ENCODE measurements at regions not wholly inside any gene's neighbourhood (a gene's known extent, or its start where the extent isn't known, plus 50 kb on each side); places are given as distances from the start of the nearest gene placed in this dataset.
A peak's percentile ranks its signal among the peaks of the same experiment; 100 is the strongest.

GRCh38 chr21:24112020-24112419 lies 1495.3 kb downstream of the MRPL39 start:
- DNase-seq, result no peak
- Mint-ChIP-seq H3K4me1 (no peaks in the 10 kb centered on the region), H3K27me3 (no peaks in the 10 kb centered on the region), H3K36me3 (no peaks in the 10 kb centered on the region), H3K27ac (no peak overlapping the region), H3K4me3 (no peak overlapping the region), H3K9me3 (no peaks in the 10 kb centered on the region)
- no peak for ATAC-seq (ENCODE audit: low read depth)
- POLR2A ChIA-PET, result no interaction called here

DNA sequence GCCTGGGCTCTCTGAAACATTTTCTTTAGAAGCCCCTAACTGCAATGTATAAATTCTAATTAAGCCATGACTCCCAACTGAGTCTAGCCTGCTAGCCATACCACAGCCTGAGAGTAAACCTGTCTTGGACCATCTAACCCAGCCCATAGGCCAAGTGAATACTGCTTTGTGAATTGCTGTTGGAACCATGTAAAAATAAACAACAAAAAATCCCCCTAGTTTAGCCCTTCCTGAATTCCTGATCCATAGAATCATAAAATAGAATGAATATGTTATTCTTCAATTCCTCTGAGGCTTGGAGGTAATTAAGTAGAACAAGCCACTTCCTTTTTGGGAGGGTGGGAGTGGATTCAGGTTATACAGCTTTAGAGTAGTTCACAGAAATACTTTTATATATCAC lies 1496.4 kb downstream of the MRPL39 start:
- no peaks in the 10 kb centered on the region for H3K27me3 Mint-ChIP-seq
- DNase-seq, result no peak
- H3K4me3 Mint-ChIP-seq, result no peak overlapping the region
- no peaks in the 10 kb centered on the region for H3K4me1 Mint-ChIP-seq
- no peaks in the 10 kb centered on the region for H3K36me3 Mint-ChIP-seq
- POLR2A ChIA-PET, result no interaction called here
- no peak overlapping the region for H3K27ac Mint-ChIP-seq
- H3K9me3 Mint-ChIP-seq, result no peaks in the 10 kb centered on the region
- no peak for ATAC-seq (ENCODE audit: low read depth)

DNA sequence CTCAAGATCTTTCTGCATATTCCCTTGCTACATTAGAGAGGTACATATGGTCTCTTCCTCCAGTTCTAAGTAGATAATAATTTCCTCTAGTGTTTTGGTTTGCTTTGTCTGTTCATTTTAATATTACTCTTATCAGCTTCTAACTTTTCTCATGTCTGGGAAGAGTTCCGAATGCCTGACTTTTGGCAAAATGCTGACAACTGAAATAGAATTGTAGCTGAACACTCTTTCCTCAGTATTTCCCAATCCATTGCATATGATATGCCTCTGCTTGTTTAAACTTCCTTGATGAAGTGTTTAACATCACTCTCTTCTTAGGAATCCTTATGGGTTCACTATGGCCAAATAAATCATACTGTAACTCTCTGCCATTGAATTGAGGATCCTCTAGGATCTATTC lies 1510.1 kb downstream of the MRPL39 start:
- no peak overlapping the region for H3K4me3 Mint-ChIP-seq
- no peaks in the 10 kb centered on the region for H3K36me3 Mint-ChIP-seq
- no peak overlapping the region for H3K27ac Mint-ChIP-seq
- DNase-seq (no peak), ATAC-seq (ENCODE audit: low read depth) (no peak)
- POLR2A ChIA-PET, result no interaction called here
- peaks cover 3% of the 10 kb centered on the region for H3K4me1 Mint-ChIP-seq
- H3K9me3 Mint-ChIP-seq, result no peaks in the 10 kb centered on the region
- peaks cover 17% of the 10 kb centered on the region for H3K27me3 Mint-ChIP-seq

GRCh38 chr21:24096651-24097050 lies 1510.6 kb downstream of the MRPL39 start:
- Mint-ChIP-seq H3K27me3 (peaks cover 17% of the 10 kb centered on the region), H3K9me3 (no peaks in the 10 kb centered on the region), H3K4me3 (no peak overlapping the region), H3K36me3 (no peaks in the 10 kb centered on the region), H3K27ac (no peak overlapping the region), H3K4me1 (peaks cover 3% of the 10 kb centered on the region)
- POLR2A ChIA-PET, result no interaction called here
- no peak for ATAC-seq (ENCODE audit: low read depth)
- DNase-seq, result no peak

GRCh38 chr21:24093032-24093431 lies 1514.2 kb downstream of the MRPL39 start:
- peaks cover 6% of the 10 kb centered on the region for H3K27me3 Mint-ChIP-seq
- H3K27ac Mint-ChIP-seq, result no peak overlapping the region
- H3K9me3 Mint-ChIP-seq, result no peaks in the 10 kb centered on the region
- POLR2A ChIA-PET, result no interaction called here
- no peak overlapping the region for H3K4me3 Mint-ChIP-seq
- DNase-seq (no peak), ATAC-seq (ENCODE audit: low read depth) (no peak)
- H3K36me3 Mint-ChIP-seq, result no peaks in the 10 kb centered on the region
- H3K4me1 Mint-ChIP-seq, result peaks cover 3% of the 10 kb centered on the region

- H3K4me3 Mint-ChIP-seq, result no peak overlapping the region
- POLR2A ChIA-PET, result no interaction called here
- H3K36me3 Mint-ChIP-seq, result no peaks in the 10 kb centered on the region
- no peak for DNase-seq
- no peaks in the 10 kb centered on the region for H3K4me1 Mint-ChIP-seq
- H3K9me3 Mint-ChIP-seq, result peaks cover 2% of the 10 kb centered on the region
- H3K27me3 Mint-ChIP-seq, result no peaks in the 10 kb centered on the region
- H3K27ac Mint-ChIP-seq, result no peak overlapping the region
- no peak for ATAC-seq (ENCODE audit: low read depth)
Observed at GRCh38 chr21:24076179-24076578, 1531.1 kb downstream of the MRPL39 start.

DNA sequence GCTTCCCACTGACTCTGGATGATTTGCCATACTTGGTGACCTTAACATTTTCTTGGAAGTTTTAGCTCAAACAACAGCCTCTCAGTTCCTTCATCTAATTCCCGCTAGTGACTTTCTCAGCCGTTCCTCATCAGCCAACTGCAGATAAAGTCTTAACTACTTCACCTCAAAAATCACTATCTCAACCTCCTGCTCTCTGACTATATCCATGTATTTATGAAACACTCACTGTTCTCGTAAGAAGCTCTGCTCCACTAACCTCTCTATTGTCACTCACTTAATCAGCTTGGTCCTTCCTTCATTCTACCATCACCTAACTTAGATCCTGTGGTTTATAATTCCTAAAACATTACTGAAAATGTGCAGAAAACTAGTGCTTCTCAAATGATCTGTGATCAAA lies 1551.6 kb downstream of the MRPL39 start:
- no peaks in the 10 kb centered on the region for H3K9me3 Mint-ChIP-seq
- H3K4me1 Mint-ChIP-seq, result peaks cover 2% of the 10 kb centered on the region
- DNase-seq (no peak), ATAC-seq (ENCODE audit: low read depth) (no peak)
- POLR2A ChIA-PET, result no interaction called here
- no peak overlapping the region for H3K27ac Mint-ChIP-seq
- H3K27me3 Mint-ChIP-seq, result peaks cover 2% of the 10 kb centered on the region
- no peak overlapping the region for H3K4me3 Mint-ChIP-seq
- H3K36me3 Mint-ChIP-seq, result no peaks in the 10 kb centered on the region

DNA sequence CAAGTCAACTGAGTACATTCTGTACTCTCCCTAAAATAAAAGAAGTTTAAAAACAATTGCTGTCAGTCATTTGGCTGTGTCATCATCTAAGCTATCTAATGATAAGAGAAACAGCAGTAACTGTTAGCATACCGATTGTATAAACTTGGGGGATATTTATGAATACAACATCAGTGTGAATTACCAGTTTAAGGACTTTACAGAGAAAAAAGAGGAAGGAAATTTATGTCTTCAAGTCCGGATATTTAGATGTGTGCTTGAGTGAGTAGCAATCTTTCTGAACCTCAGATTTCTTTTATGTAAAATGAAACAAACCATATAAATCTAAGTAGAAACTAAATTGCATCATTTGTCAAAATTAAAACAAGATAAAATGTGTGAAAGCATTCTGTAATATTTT lies 1557.0 kb downstream of the MRPL39 start:
- Mint-ChIP-seq H3K27ac (no peak overlapping the region), H3K9me3 (no peaks in the 10 kb centered on the region), H3K27me3 (peaks cover 2% of the 10 kb centered on the region), H3K4me1 (peaks cover 15% of the 10 kb centered on the region), H3K36me3 (no peaks in the 10 kb centered on the region), H3K4me3 (no peak overlapping the region)
- POLR2A ChIA-PET, result no interaction called here
- ATAC-seq (ENCODE audit: low read depth) (no peak), DNase-seq (no peak)

DNA sequence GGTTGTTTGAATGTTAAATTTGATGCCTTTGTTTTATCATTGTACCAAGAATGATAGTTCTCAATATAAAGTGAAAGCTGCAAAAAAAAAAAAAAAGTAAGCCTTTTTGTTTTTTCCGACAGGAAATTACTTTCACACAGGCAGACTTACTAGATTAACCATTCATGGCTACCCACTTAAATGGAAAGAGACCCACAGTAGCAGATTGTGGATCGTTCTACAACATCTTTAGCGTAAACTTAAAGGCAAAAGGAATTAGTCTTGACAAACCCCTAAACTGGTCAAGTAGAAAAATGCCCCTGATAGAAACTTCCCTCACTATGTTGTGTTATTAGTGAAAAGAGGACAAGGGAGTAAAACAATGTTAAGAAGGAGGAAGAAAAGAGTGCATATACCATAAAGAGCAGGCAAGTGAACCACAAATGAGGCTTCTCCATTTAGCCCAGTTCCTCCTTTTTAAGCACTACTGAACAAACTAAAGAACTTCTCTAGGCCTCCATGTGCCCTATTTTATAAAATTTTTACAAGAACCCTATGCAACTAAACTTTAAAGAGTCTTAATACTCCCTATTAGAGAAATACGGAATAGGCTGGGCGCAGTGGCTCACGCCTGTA lies 1560.3 kb downstream of the MRPL39 start:
- H3K36me3 Mint-ChIP-seq, result no peaks in the 10 kb centered on the region
- POLR2A ChIA-PET, result no interaction called here
- H3K27me3 Mint-ChIP-seq, result peaks cover 2% of the 10 kb centered on the region
- peak overlapping the region; percentile 83 for H3K27ac Mint-ChIP-seq
- peaks cover 15% of the 10 kb centered on the region for H3K4me1 Mint-ChIP-seq
- DNase-seq (no peak), ATAC-seq (ENCODE audit: low read depth) (peak; percentile 71)
- peak overlapping the region; percentile 49 for H3K4me3 Mint-ChIP-seq
- no peaks in the 10 kb centered on the region for H3K9me3 Mint-ChIP-seq

GRCh38 chr21:24045775-24046215 lies 1561.5 kb downstream of the MRPL39 start:
- ATAC-seq (ENCODE audit: low read depth), result peak; percentile 50
- Mint-ChIP-seq H3K9me3 (no peaks in the 10 kb centered on the region), H3K27ac (no peak overlapping the region), H3K36me3 (no peaks in the 10 kb centered on the region), H3K27me3 (peaks cover 1% of the 10 kb centered on the region), H3K4me3 (no peak overlapping the region), H3K4me1 (peaks cover 13% of the 10 kb centered on the region)
- peak; percentile 41 for DNase-seq
- POLR2A ChIA-PET, result interaction anchor here (0.7 kb wide), 1 partner anchor 512 kb away, joined by 5 read pairs; no protein-coding TSS in a partner anchor

DNA sequence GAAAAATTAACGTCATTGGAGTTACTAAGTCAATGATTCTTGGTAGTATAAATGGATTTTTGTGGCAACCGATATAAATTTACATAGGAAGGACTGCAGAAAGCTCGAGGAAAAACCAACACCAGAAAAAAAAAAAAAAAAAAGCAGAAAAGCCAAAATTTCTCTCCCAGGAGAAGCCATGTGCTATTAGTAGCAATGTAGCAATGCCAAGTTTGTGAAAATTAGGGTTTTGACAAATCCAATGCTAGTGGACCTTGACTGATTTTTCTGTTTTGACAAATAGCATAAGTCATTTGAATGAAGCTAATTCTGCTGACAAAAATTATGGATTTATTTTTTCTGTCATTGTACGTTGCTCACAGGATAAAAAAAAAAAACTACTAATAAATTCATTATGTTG lies 1561.9 kb downstream of the MRPL39 start:
- no peak for ATAC-seq (ENCODE audit: low read depth)
- H3K4me3 Mint-ChIP-seq, result no peak overlapping the region
- H3K4me1 Mint-ChIP-seq, result peaks cover 12% of the 10 kb centered on the region
- POLR2A ChIA-PET, result interaction anchor here (0.7 kb wide), 2 partner anchors 71 to 512 kb away, joined by 5 read pairs; no protein-coding TSS in a partner anchor
- H3K27ac Mint-ChIP-seq, result no peak overlapping the region
- no peak for DNase-seq
- no peaks in the 10 kb centered on the region for H3K9me3 Mint-ChIP-seq
- H3K27me3 Mint-ChIP-seq, result no peaks in the 10 kb centered on the region
- no peaks in the 10 kb centered on the region for H3K36me3 Mint-ChIP-seq

- no peak overlapping the region for H3K4me3 Mint-ChIP-seq
- POLR2A ChIA-PET, result no interaction called here
- no peaks in the 10 kb centered on the region for H3K36me3 Mint-ChIP-seq
- ATAC-seq (ENCODE audit: low read depth) (no peak), DNase-seq (no peak)
- no peak overlapping the region for H3K27ac Mint-ChIP-seq
- H3K4me1 Mint-ChIP-seq, result peaks cover 10% of the 10 kb centered on the region
- H3K9me3 Mint-ChIP-seq, result no peaks in the 10 kb centered on the region
- no peaks in the 10 kb centered on the region for H3K27me3 Mint-ChIP-seq
Observed at GRCh38 chr21:24042687-24043086, 1564.6 kb downstream of the MRPL39 start.

- no peak overlapping the region for H3K4me3 Mint-ChIP-seq
- H3K27me3 Mint-ChIP-seq, result peaks cover 2% of the 10 kb centered on the region
- DNase-seq (no peak), ATAC-seq (ENCODE audit: low read depth) (no peak)
- no peaks in the 10 kb centered on the region for H3K36me3 Mint-ChIP-seq
- H3K4me1 Mint-ChIP-seq, result no peaks in the 10 kb centered on the region
- H3K9me3 Mint-ChIP-seq, result peaks cover 7% of the 10 kb centered on the region
- POLR2A ChIA-PET, result interaction anchor here (0.5 kb wide), 1 partner anchor 1469 kb away, joined by 4 read pairs; no protein-coding TSS in a partner anchor
- H3K27ac Mint-ChIP-seq, result no peak overlapping the region
Observed at GRCh38 chr21:24032709-24033232, 1574.5 kb downstream of the MRPL39 start.

DNA sequence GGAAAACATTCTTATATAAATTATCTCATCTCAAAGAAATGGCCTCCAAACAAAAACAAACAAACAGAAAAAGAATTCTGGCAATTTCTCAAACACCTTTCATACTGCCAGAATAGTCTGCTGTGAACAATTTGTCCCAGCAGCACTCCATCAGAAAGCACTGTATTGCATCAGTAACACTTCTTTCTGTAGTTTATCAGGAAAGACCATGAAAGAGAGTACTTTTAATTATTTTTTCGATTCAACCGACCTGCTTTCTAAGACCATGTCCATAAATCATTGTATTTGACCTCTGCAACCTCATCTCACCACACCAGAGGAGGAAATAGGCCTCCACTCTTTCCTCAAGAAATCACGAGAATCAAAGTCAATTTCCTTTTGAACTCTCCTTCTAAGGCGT lies 1579.9 kb downstream of the MRPL39 start:
- Mint-ChIP-seq H3K4me1 (no peaks in the 10 kb centered on the region), H3K27me3 (no peaks in the 10 kb centered on the region), H3K36me3 (no peaks in the 10 kb centered on the region), H3K27ac (no peak overlapping the region), H3K9me3 (no peaks in the 10 kb centered on the region), H3K4me3 (no peak overlapping the region)
- ATAC-seq (ENCODE audit: low read depth) (no peak), DNase-seq (no peak)
- POLR2A ChIA-PET, result no interaction called here

All from activated naive CD8-positive, alpha-beta T cell treated with anti-CD3 and anti-CD28 coated beads, Interleukin-2, amount 10 ng/mL, durations not matched to agents 7 days and 5 days (primary cell).